ENCODE measurements at regions not wholly inside any gene's neighbourhood (a gene's known extent, or its start where the extent isn't known, plus 50 kb on each side); places are given as distances from the start of the nearest gene placed in this dataset.

DNA sequence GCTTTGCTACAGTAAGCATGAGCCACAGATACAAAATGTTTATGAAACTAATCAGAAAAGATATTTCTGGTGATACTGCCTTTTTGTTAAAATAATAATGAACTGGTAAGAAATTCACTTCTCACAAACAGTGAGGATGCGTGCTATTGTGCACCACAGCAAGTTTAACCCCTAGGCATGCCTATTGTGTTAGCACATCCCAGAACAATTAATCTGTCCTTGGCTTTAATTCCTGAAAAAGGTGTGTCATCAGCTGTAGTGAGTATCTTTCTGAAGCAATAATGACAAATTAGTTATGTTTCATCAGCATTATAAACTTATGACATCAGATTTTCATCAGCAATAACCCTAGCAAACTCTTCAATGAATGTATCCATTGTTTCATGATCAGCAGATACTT is 1307.2 kb downstream of the EFNA5 start:
- Histone ChIP-seq H3K27me3 (ENCODE audit: insufficient read depth, low read length) (no peaks in the 10 kb centered on the region), H3K4me2 (ENCODE audit: low read length) (no peak overlapping the region), H3K4me1 (ENCODE audit: insufficient read depth, low read length, severe bottlenecking) (no peaks in the 10 kb centered on the region), H4K20me1 (ENCODE audit: insufficient read depth, low read length) (no peaks in the 10 kb centered on the region), H3K4me3 (ENCODE audit: low read depth, low read length, poor library complexity, severe bottlenecking) (no peak overlapping the region), H3K9me2 (ENCODE audit: low read depth, low read length) (no peaks in the 10 kb centered on the region), H3F3A (ENCODE audit: insufficient read depth, low read length) (no peaks in the 10 kb centered on the region), H3K27ac (ENCODE audit: low read depth, low read length, poor library complexity, severe bottlenecking) (no peak overlapping the region), H3K9me3 (ENCODE audit: low read length) (no peaks in the 10 kb centered on the region), H3K9ac (ENCODE audit: low read length) (no peak overlapping the region), H2AFZ (ENCODE audit: low read length) (no peak overlapping the region), H3K36me3 (ENCODE audit: insufficient read depth, low read length) (no peaks in the 10 kb centered on the region), H3K79me2 (ENCODE audit: insufficient read depth, low read length) (no peaks in the 10 kb centered on the region)
- TF ChIP-seq, protein P1, sequence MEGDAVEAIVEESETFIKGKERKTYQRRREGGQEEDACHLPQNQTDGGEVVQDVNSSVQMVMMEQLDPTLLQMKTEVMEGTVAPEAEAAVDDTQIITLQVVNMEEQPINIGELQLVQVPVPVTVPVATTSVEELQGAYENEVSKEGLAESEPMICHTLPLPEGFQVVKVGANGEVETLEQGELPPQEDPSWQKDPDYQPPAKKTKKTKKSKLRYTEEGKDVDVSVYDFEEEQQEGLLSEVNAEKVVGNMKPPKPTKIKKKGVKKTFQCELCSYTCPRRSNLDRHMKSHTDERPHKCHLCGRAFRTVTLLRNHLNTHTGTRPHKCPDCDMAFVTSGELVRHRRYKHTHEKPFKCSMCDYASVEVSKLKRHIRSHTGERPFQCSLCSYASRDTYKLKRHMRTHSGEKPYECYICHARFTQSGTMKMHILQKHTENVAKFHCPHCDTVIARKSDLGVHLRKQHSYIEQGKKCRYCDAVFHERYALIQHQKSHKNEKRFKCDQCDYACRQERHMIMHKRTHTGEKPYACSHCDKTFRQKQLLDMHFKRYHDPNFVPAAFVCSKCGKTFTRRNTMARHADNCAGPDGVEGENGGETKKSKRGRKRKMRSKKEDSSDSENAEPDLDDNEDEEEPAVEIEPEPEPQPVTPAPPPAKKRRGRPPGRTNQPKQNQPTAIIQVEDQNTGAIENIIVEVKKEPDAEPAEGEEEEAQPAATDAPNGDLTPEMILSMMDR (IDR thresholded peaks at IDR 0.05; ENCODE audit: low read length): no peak
- no peak for TF ChIP-seq EZH2 (IDR thresholded peaks at IDR 0.05; ENCODE audit: borderline replicate concordance, low read length)

DNA sequence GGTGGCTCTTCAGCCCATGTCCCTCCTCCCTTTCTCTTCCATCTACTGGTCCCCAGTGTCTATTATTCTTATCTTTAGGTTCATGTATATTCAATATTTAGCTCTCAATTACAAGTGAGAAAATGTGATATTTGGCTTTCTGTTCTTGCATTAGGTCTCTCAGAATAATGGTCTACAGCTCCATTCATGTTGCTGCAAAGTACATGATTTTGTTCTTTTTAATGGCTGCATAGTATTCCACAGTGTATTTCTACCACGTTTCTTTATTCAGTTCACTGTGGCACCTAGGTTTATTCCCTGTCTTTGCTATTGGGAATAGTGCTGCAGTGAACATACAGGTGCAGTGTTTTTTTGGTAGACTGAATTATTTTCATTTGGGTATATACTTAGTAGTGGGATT is 1308.8 kb downstream of the EFNA5 start:
- Histone ChIP-seq H3K9ac (ENCODE audit: low read length) (no peak overlapping the region), H3K27ac (ENCODE audit: low read depth, low read length, poor library complexity, severe bottlenecking) (no peak overlapping the region), H3K4me1 (ENCODE audit: insufficient read depth, low read length, severe bottlenecking) (no peaks in the 10 kb centered on the region), H4K20me1 (ENCODE audit: insufficient read depth, low read length) (no peaks in the 10 kb centered on the region), H3F3A (ENCODE audit: insufficient read depth, low read length) (no peaks in the 10 kb centered on the region), H3K9me3 (ENCODE audit: low read length) (no peaks in the 10 kb centered on the region), H3K4me2 (ENCODE audit: low read length) (no peak overlapping the region), H3K36me3 (ENCODE audit: insufficient read depth, low read length) (no peaks in the 10 kb centered on the region), H3K27me3 (ENCODE audit: insufficient read depth, low read length) (no peaks in the 10 kb centered on the region), H3K79me2 (ENCODE audit: insufficient read depth, low read length) (no peaks in the 10 kb centered on the region), H2AFZ (ENCODE audit: low read length) (no peak overlapping the region), H3K4me3 (ENCODE audit: low read depth, low read length, poor library complexity, severe bottlenecking) (no peak overlapping the region), H3K9me2 (ENCODE audit: low read depth, low read length) (no peaks in the 10 kb centered on the region)
- no peak for TF ChIP-seq EZH2 (IDR thresholded peaks at IDR 0.05; ENCODE audit: borderline replicate concordance, low read length)

DNA sequence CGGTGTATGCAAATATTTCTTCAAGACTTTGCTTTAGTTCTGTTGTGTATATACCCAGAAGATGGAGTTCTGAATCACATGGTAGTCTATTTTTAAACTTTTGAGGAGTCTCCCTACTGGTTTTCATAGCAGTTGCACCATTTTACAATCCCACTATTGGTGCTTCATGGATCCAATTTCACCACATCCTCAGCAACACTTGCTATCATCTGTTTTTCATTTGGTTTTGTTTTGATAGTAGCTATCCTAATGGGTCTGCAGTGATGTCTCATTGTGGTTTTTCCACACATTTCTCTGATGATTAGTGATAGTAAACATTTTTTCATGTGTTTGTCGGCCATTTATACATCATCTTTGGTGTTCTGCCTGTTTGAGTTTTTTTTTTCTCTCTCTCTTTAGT is 1339.3 kb downstream of the EFNA5 start:
- no peaks in the 10 kb centered on the region for H3K9me3 ChIP-seq (ENCODE audit: low read length)
- no peaks in the 10 kb centered on the region for H3K79me2 ChIP-seq (ENCODE audit: insufficient read depth, low read length)
- TF ChIP-seq, protein P1 (IDR thresholded peaks at IDR 0.05; ENCODE audit: low read length): no peak
- TF ChIP-seq EZH2 (IDR thresholded peaks at IDR 0.05; ENCODE audit: borderline replicate concordance, low read length): no peak
- no peaks in the 10 kb centered on the region for H3K27me3 ChIP-seq (ENCODE audit: insufficient read depth, low read length)
- H3K4me3 ChIP-seq (ENCODE audit: low read depth, low read length, poor library complexity, severe bottlenecking): no peak overlapping the region
- no peaks in the 10 kb centered on the region for H3K36me3 ChIP-seq (ENCODE audit: insufficient read depth, low read length)
- no peak overlapping the region for H3K27ac ChIP-seq (ENCODE audit: low read depth, low read length, poor library complexity, severe bottlenecking)
- H3K9ac ChIP-seq (ENCODE audit: low read length): no peak overlapping the region
- H3F3A ChIP-seq (ENCODE audit: insufficient read depth, low read length): no peaks in the 10 kb centered on the region
- no peak overlapping the region for H3K4me2 ChIP-seq (ENCODE audit: low read length)
- H4K20me1 ChIP-seq (ENCODE audit: insufficient read depth, low read length): no peaks in the 10 kb centered on the region
- no peaks in the 10 kb centered on the region for H3K9me2 ChIP-seq (ENCODE audit: low read depth, low read length)
- H2AFZ ChIP-seq (ENCODE audit: low read length): no peak overlapping the region
- no peaks in the 10 kb centered on the region for H3K4me1 ChIP-seq (ENCODE audit: insufficient read depth, low read length, severe bottlenecking)

DNA sequence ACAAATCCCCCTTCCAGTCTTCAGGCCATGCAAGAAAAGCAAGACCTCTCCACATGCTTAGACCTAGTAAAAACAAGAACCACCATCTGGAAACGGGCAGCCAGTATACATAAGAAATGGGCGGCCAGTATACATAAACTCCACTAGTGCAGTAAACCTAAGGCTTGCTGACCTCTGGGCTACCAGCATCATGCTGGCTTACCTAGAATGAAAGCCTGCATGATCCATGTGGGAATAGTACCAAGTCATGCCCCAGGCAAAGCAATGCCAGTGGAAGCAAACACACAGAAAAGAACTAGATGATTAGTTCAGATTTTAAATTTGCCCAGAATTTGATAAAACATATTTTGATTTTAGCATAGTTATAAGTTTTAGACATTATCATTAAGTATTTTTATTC is 1346.4 kb downstream of the EFNA5 start:
- H3F3A ChIP-seq (ENCODE audit: insufficient read depth, low read length): no peaks in the 10 kb centered on the region
- no peaks in the 10 kb centered on the region for H3K27me3 ChIP-seq (ENCODE audit: insufficient read depth, low read length)
- H3K9ac ChIP-seq (ENCODE audit: low read length): no peak overlapping the region
- H2AFZ ChIP-seq (ENCODE audit: low read length): no peak overlapping the region
- no peak for TF ChIP-seq EZH2 (IDR thresholded peaks at IDR 0.05; ENCODE audit: borderline replicate concordance, low read length)
- TF ChIP-seq, protein P1 (IDR thresholded peaks at IDR 0.05; ENCODE audit: low read length): no peak
- no peaks in the 10 kb centered on the region for H3K4me1 ChIP-seq (ENCODE audit: insufficient read depth, low read length, severe bottlenecking)
- H3K4me3 ChIP-seq (ENCODE audit: low read depth, low read length, poor library complexity, severe bottlenecking): no peak overlapping the region
- H4K20me1 ChIP-seq (ENCODE audit: insufficient read depth, low read length): no peaks in the 10 kb centered on the region
- no peak overlapping the region for H3K27ac ChIP-seq (ENCODE audit: low read depth, low read length, poor library complexity, severe bottlenecking)
- no peaks in the 10 kb centered on the region for H3K9me2 ChIP-seq (ENCODE audit: low read depth, low read length)
- no peak overlapping the region for H3K4me2 ChIP-seq (ENCODE audit: low read length)
- H3K36me3 ChIP-seq (ENCODE audit: insufficient read depth, low read length): no peaks in the 10 kb centered on the region
- H3K9me3 ChIP-seq (ENCODE audit: low read length): no peaks in the 10 kb centered on the region
- H3K79me2 ChIP-seq (ENCODE audit: insufficient read depth, low read length): no peaks in the 10 kb centered on the region
